CD14-positive monocyte (primary cell): ENCODE measurements at regions not wholly inside any gene's neighbourhood (a gene's known extent, or its start where the extent isn't known, plus 50 kb on each side); places are given as distances from the start of the nearest gene placed in this dataset.

Experiments used
- DNase-seq, 3 donors: peaks; one replicate each; pipeline ENCODE4 v3.0.0-alpha.2; 2011 to 2022
- H2AFZ ChIP-seq: 2 replicates; pipeline ENCODE4 v1.6.0; 2012; ENCODE audit warnings: mild to moderate bottlenecking, low read depth, low read length, inconsistent platforms; ENCODE audit not compliant: insufficient read depth, poor library complexity, severe bottlenecking
- H3K27ac ChIP-seq, 2 donors: 1 replicate in 1 of 2; 2 replicates in 1 of 2; pipeline ENCODE4 v1.5.1; 2012 to 2013; ENCODE audit warnings: low read length in 2 of 2, control low read depth in 1 of 2, inconsistent platforms in 1 of 2, low read depth in 1 of 2, mild to moderate bottlenecking in 1 of 2
- H3K27me3 ChIP-seq, 2 donors: one replicate each; pipeline versions ENCODE4 v1.6.0 to v1.6.1; 2011 to 2013; ENCODE audit warnings: low read length in 2 of 2; ENCODE audit not compliant: control insufficient read depth in 2 of 2, insufficient read depth in 2 of 2
- H3K36me3 ChIP-seq, 2 donors: replicated peaks in 1 of 2; 1 replicate in 1 of 2; 2 replicates in 1 of 2; pipeline versions ENCODE4 v1.5.1 to v1.6.1; 2012 to 2013; ENCODE audit warnings: low read length in 2 of 2, control low read depth in 1 of 2, inconsistent platforms in 1 of 2, mild to moderate bottlenecking in 1 of 2; ENCODE audit not compliant: insufficient read depth in 2 of 2, control insufficient read depth in 1 of 2
- H3K4me1 ChIP-seq, 2 donors: 1 replicate in 1 of 2; 2 replicates in 1 of 2; pipeline versions ENCODE4 v1.5.1 to v1.6.1; 2012 to 2013; ENCODE audit warnings: low read length in 2 of 2, control low read depth in 1 of 2, inconsistent platforms in 1 of 2, mild to moderate bottlenecking in 1 of 2, moderate library complexity in 1 of 2; ENCODE audit not compliant: insufficient read depth in 2 of 2, control insufficient read depth in 1 of 2
- H3K4me2 ChIP-seq: replicated peaks from 2 replicates; pipeline ENCODE3; 2012; ENCODE audit warnings: low read length, moderate library complexity, mild to moderate bottlenecking; ENCODE audit not compliant: poor library complexity, severe bottlenecking; ENCODE audit errors: extremely low read depth
- H3K4me3 ChIP-seq, 3 experiments: fragments of 200-600 bp in 1 of 3; sonication (generic) in 1 of 3; replicated peaks in 1 of 3; 1 replicate in 2 of 3; 2 replicates in 1 of 3; pipeline ENCODE4 v1.5.1; 2011 to 2013; ENCODE audit warnings: low read length in 3 of 3, mild to moderate bottlenecking in 3 of 3, control low read depth in 2 of 3, low read depth in 2 of 3, inconsistent platforms in 1 of 3, moderate library complexity in 1 of 3
- H3K79me2 ChIP-seq: 2 replicates; pipeline ENCODE4 v1.6.0; 2012; ENCODE audit warnings: mild to moderate bottlenecking, control low read depth, inconsistent platforms, low read length, moderate library complexity; ENCODE audit not compliant: insufficient read depth
- H3K9ac ChIP-seq: 2 replicates; pipeline ENCODE4 v1.6.0; 2017; ENCODE audit warnings: low read length, mild to moderate bottlenecking; ENCODE audit not compliant: insufficient read depth, poor library complexity, severe bottlenecking
- H3K9me3 ChIP-seq, 2 donors: replicated peaks in 1 of 2; 1 replicate in 1 of 2; 2 replicates in 1 of 2; pipeline versions ENCODE4 v1.5.1 to v1.6.1; 2012 to 2013; ENCODE audit warnings: low read length in 2 of 2, control low read depth in 1 of 2; ENCODE audit not compliant: control insufficient read depth in 1 of 2, insufficient read depth in 1 of 2
- H4K20me1 ChIP-seq: 2 replicates; pipeline ENCODE4 v1.6.0; 2012; ENCODE audit warnings: mild to moderate bottlenecking, low read length, control low read depth, moderate library complexity; ENCODE audit not compliant: insufficient read depth
- H3K27ac Mint-ChIP-seq, 7 donors: one replicate each; pipeline ENCODE4 v1.8.0; 2020; ENCODE audit warnings: mild to moderate bottlenecking in 7 of 7, mixed read lengths in 7 of 7, moderate library complexity in 6 of 7, inconsistent platforms in 2 of 7
- H3K27me3 Mint-ChIP-seq, 3 donors: one replicate each; pipeline ENCODE4 v1.8.0; 2021 to 2022; ENCODE audit warnings: low read depth in 3 of 3, mild to moderate bottlenecking in 3 of 3, mixed read lengths in 3 of 3, moderate library complexity in 3 of 3, inconsistent platforms in 1 of 3
- H3K36me3 Mint-ChIP-seq, 2 donors: one replicate each; pipeline ENCODE4 v1.8.0; 2020; ENCODE audit warnings: mixed read lengths in 2 of 2, inconsistent platforms in 1 of 2, mild to moderate bottlenecking in 1 of 2
- H3K4me1 Mint-ChIP-seq: one replicate; pipeline ENCODE4 v1.8.0; 2020; ENCODE audit warnings: mild to moderate bottlenecking, mixed read lengths
- H3K4me3 Mint-ChIP-seq, 2 donors: one replicate each; pipeline ENCODE4 v1.8.0; 2020; ENCODE audit warnings: mild to moderate bottlenecking in 2 of 2, mixed read lengths in 2 of 2, moderate library complexity in 1 of 2
- H3K9me3 Mint-ChIP-seq, 7 donors: one replicate each; pipeline ENCODE4 v1.8.0; 2020 to 2022; ENCODE audit warnings: mixed read lengths in 7 of 7, mild to moderate bottlenecking in 6 of 7, moderate library complexity in 6 of 7, inconsistent platforms in 2 of 7
- WGBS: methylation state at CpG from one replicate; pipeline ENCODE4 v1.1.5; 2013; ENCODE audit warnings: missing lambda C conversion rate; ENCODE audit not compliant: insufficient coverage; 5-methylcytosine and 5-hydroxymethylcytosine counted together
- intact Hi-C, 2 donors: fragments of 100-400 bp; cut with micrococcal nuclease; formaldehyde crosslinking; loops; one replicate each; pipeline versions ENCODE4 v1.15.0 to v1.15.1; 2023
- TF ChIP-seq, protein P1 (sequence below): fragments of 200-600 bp; IDR thresholded peaks from one replicate; pipeline ENCODE4 v1.8.0; 2022; ENCODE audit warnings: antibody characterized with exemption, mild to moderate bottlenecking

DNA sequence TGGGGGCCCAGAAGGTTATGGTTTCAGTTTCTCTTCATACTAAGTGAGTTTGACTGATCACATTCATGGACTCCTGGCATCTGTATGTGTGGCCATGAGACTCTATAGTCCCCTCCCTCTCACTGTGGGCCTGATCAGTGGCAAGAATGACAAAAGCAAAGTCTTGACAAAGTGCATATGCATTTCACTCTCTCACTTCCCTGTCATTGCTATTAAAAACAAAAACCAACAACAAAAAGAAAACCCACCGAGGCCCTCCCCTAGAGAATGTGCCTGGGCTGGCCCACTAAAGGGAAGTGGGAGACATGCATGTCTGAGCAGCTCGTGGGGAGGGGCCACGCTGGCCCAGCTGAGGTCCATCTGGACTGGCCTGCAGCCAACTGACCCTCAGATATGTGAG lies 600.1 kb upstream of the RAB6C start:
- TF ChIP-seq, protein P1, sequence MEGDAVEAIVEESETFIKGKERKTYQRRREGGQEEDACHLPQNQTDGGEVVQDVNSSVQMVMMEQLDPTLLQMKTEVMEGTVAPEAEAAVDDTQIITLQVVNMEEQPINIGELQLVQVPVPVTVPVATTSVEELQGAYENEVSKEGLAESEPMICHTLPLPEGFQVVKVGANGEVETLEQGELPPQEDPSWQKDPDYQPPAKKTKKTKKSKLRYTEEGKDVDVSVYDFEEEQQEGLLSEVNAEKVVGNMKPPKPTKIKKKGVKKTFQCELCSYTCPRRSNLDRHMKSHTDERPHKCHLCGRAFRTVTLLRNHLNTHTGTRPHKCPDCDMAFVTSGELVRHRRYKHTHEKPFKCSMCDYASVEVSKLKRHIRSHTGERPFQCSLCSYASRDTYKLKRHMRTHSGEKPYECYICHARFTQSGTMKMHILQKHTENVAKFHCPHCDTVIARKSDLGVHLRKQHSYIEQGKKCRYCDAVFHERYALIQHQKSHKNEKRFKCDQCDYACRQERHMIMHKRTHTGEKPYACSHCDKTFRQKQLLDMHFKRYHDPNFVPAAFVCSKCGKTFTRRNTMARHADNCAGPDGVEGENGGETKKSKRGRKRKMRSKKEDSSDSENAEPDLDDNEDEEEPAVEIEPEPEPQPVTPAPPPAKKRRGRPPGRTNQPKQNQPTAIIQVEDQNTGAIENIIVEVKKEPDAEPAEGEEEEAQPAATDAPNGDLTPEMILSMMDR = no peak
- no peaks in the 10 kb centered on the region for H3K27me3 ChIP-seq
- H3K36me3 ChIP-seq = no peaks in the 10 kb centered on the region
- DNase-seq = no peak
- no peaks in the 10 kb centered on the region for H3K4me1 ChIP-seq
- no peak overlapping the region for H3K4me2 ChIP-seq
- Mint-ChIP-seq H3K4me3 (no peak overlapping the region), H3K27me3 (peaks cover 0 to 1% (median 0%) of the 10 kb centered on the region in 3 donors), H3K9me3 (peaks cover 0 to 14% (median 4%) of the 10 kb centered on the region in 7 donors), H3K4me1 (no peaks in the 10 kb centered on the region), H3K36me3 (no peaks in the 10 kb centered on the region), H3K27ac (no peak overlapping the region)
- no peak overlapping the region for H3K9ac ChIP-seq
- no peak overlapping the region for H3K27ac ChIP-seq
- no peak overlapping the region for H2AFZ ChIP-seq
- 90% methylated on average over 2 of the region's 3 CpGs for WGBS
- no peaks in the 10 kb centered on the region for H3K9me3 ChIP-seq
- no peaks in the 10 kb centered on the region for H4K20me1 ChIP-seq
- H3K4me3 ChIP-seq = no peak overlapping the region
- intact Hi-C loops = no loop called here
- H3K79me2 ChIP-seq = no peaks in the 10 kb centered on the region

- Mint-ChIP-seq H3K27me3 (no peaks in the 10 kb centered on the region), H3K36me3 (no peaks in the 10 kb centered on the region), H3K4me1 (no peaks in the 10 kb centered on the region), H3K9me3 (peaks cover 0 to 14% (median 4%) of the 10 kb centered on the region in 7 donors), H3K4me3 (no peak overlapping the region), H3K27ac (no peak overlapping the region)
- no peak overlapping the region for H3K4me2 ChIP-seq
- no peak overlapping the region for H2AFZ ChIP-seq
- H3K27ac ChIP-seq = no peak overlapping the region
- no peaks in the 10 kb centered on the region for H3K9me3 ChIP-seq
- H3K27me3 ChIP-seq = no peaks in the 10 kb centered on the region
- no peak overlapping the region for H3K9ac ChIP-seq
- no peaks in the 10 kb centered on the region for H3K79me2 ChIP-seq
- TF ChIP-seq, protein P1 = no peak
- DNase-seq = no peak
- no peaks in the 10 kb centered on the region for H3K36me3 ChIP-seq
- H4K20me1 ChIP-seq = no peaks in the 10 kb centered on the region
- H3K4me1 ChIP-seq = no peaks in the 10 kb centered on the region
- no peak overlapping the region for H3K4me3 ChIP-seq
- intact Hi-C loops = no loop called here
These were observed 597.7 kb upstream of the RAB6C start for GRCh38 chr2:129381789-129382188.
